ENCODE measurements at regions not wholly inside any gene's neighbourhood (a gene's known extent, or its start where the extent isn't known, plus 50 kb on each side); places are given as distances from the start of the nearest gene placed in this dataset.

- no peak for TF ChIP-seq CTCF (IDR thresholded peaks at IDR 0.05; ENCODE audit: insufficient read depth, low read length)
- no peak for TF ChIP-seq POLR2AphosphoS5 (IDR thresholded peaks at IDR 0.05; ENCODE audit: low read depth)
- TF ChIP-seq GABPA (IDR thresholded peaks at IDR 0.05; ENCODE audit: low read depth), result no peak
These were observed 122.8 kb upstream of the HS6ST1 start for GRCh38 chr2:128441341-128442052.

Measured in HL-60 (cell line).